Small intestine (tissue), 7 donors: ENCODE measurements at regions not wholly inside any gene's neighbourhood (a gene's known extent, or its start where the extent isn't known, plus 50 kb on each side); places are given as distances from the start of the nearest gene placed in this dataset.

Experiments used
- DNase-seq, 2 donors: peaks; one replicate each; pipeline versions ENCODE4 v3.0.0 to v3.0.0-alpha.2; 2013
- FAIRE-seq: peaks from 2 replicates; lab custom pipeline; 2012; peaks lifted over from hg19 to GRCh38; lab: Jason Lieb, UNC
- H3K27ac ChIP-seq, 3 donors: one replicate each; pipeline ENCODE4 v1.5.1; 2013; ENCODE audit warnings: low read length in 2 of 3, mild to moderate bottlenecking in 2 of 3, control low read depth in 1 of 3, inconsistent platforms in 1 of 3, low read depth in 1 of 3, moderate library complexity in 1 of 3
- H3K27me3 ChIP-seq, 3 donors: one replicate each; pipeline ENCODE4 v1.6.1; 2013; ENCODE audit warnings: low read length in 3 of 3, inconsistent platforms in 1 of 3; ENCODE audit not compliant: control insufficient read depth in 3 of 3, insufficient read depth in 3 of 3
- H3K36me3 ChIP-seq, 3 donors: one replicate each; pipeline ENCODE4 v1.6.1; 2013; ENCODE audit warnings: low read length in 3 of 3, inconsistent platforms in 1 of 3, low read depth in 1 of 3, mild to moderate bottlenecking in 1 of 3, moderate library complexity in 1 of 3; ENCODE audit not compliant: control insufficient read depth in 3 of 3, insufficient read depth in 2 of 3
- H3K4me1 ChIP-seq, 3 donors: one replicate each; pipeline ENCODE4 v1.6.1; 2013; ENCODE audit warnings: low read length in 2 of 3, inconsistent platforms in 1 of 3, low read depth in 1 of 3, mild to moderate bottlenecking in 1 of 3, moderate library complexity in 1 of 3; ENCODE audit not compliant: control insufficient read depth in 3 of 3, insufficient read depth in 2 of 3
- H3K4me3 ChIP-seq, 3 donors: one replicate each; pipeline ENCODE4 v1.5.1; 2013; ENCODE audit warnings: low read length in 3 of 3, control low read depth in 1 of 3, inconsistent platforms in 1 of 3, low read depth in 1 of 3, mild to moderate bottlenecking in 1 of 3, moderate library complexity in 1 of 3
- H3K9me3 ChIP-seq, 2 donors: one replicate each; pipeline ENCODE4 v1.6.1; 2013; ENCODE audit warnings: low read depth in 1 of 2, low read length in 1 of 2; ENCODE audit not compliant: control insufficient read depth in 2 of 2, insufficient read depth in 1 of 2
- WGBS, 3 donors: extraction: QIAGEN DNeasy Blood & Tissue Kit; methylation state at CpG; one replicate each; pipeline ENCODE4 v1.1.7; 2013; 5-methylcytosine and 5-hydroxymethylcytosine counted together
- donor health status: healthy with polysubstance abuse.
- donor health status: control.
- donor health status: control.
- donor health status: Bipolar disorder and iron deficiency.
- donor health status: healthy.

GRCh38 chr5:18745042-18745987 lies 1111.1 kb downstream of the TAF11L14 start:
- peak overlapping the region; percentile 39 to 54 (median 51) for H3K4me3 ChIP-seq
- peak overlapping the region; percentile 17 to 93 (median 78) for H3K27ac ChIP-seq
- peak in 1 of 2 donors; percentile 59 for DNase-seq
- H3K36me3 ChIP-seq: no peaks in the 10 kb centered on the region
- 15 to 47% (median 16%) methylated on average over 13 of the region's 13 CpGs for WGBS, 3 donors
- peaks cover 0 to 20% of the 10 kb centered on the region in 2 donors for H3K9me3 ChIP-seq
- no peak for FAIRE-seq
- H3K4me1 ChIP-seq: peaks cover 0 to 13% (median 0%) of the 10 kb centered on the region in 3 donors
- no peaks in the 10 kb centered on the region for H3K27me3 ChIP-seq

GRCh38 chr5:18745988-18746615 lies 1111.8 kb downstream of the TAF11L14 start:
- Histone ChIP-seq H3K4me3 (peak overlapping the region; percentile 39 to 54 (median 51)), H3K27me3 (no peaks in the 10 kb centered on the region), H3K36me3 (no peaks in the 10 kb centered on the region), H3K9me3 (peaks cover 0 to 20% of the 10 kb centered on the region in 2 donors), H3K4me1 (peaks cover 0 to 10% (median 0%) of the 10 kb centered on the region in 3 donors), H3K27ac (peak overlapping the region; percentile 17 to 93 (median 78))
- 15 to 29% (median 20%) methylated on average over 9 of the region's 9 CpGs for WGBS, 3 donors
- DNase-seq (peak; percentile 7 to 90), FAIRE-seq (no peak)

GRCh38 chr5:18749763-18750162 lies 1115.5 kb downstream of the TAF11L14 start:
- no peak for DNase-seq
- H3K4me1 ChIP-seq: no peaks in the 10 kb centered on the region
- H3K27me3 ChIP-seq: no peaks in the 10 kb centered on the region
- no peak overlapping the region for H3K4me3 ChIP-seq
- WGBS, 3 donors: 56 to 80% (median 79%) methylated on average over 4 of the region's 4 CpGs
- H3K36me3 ChIP-seq: no peaks in the 10 kb centered on the region
- no peak overlapping the region for H3K27ac ChIP-seq
- no peak for FAIRE-seq
- peaks cover 0 to 20% of the 10 kb centered on the region in 2 donors for H3K9me3 ChIP-seq

- no peaks in the 10 kb centered on the region for H3K27me3 ChIP-seq
- no peak overlapping the region for H3K27ac ChIP-seq
- FAIRE-seq: no peak
- H3K4me1 ChIP-seq: no peaks in the 10 kb centered on the region
- no peak overlapping the region for H3K4me3 ChIP-seq
- peaks cover 0 to 7% of the 10 kb centered on the region in 2 donors for H3K9me3 ChIP-seq
- 67 to 78% (median 75%) methylated on average over 1 of the region's 1 CpG for WGBS, 3 donors
- H3K36me3 ChIP-seq: no peaks in the 10 kb centered on the region
- no peak for DNase-seq
Observed at GRCh38 chr5:18752317-18752716, 1118.1 kb downstream of the TAF11L14 start.

- Histone ChIP-seq H3K4me3 (no peak overlapping the region), H3K27me3 (no peaks in the 10 kb centered on the region), H3K4me1 (no peaks in the 10 kb centered on the region), H3K9me3 (no peaks in the 10 kb centered on the region), H3K27ac (no peak overlapping the region), H3K36me3 (no peaks in the 10 kb centered on the region)
- WGBS, 3 donors: 78 to 90% (median 90%) methylated on average over 3 of the region's 3 CpGs
- no peak for FAIRE-seq
- no peak for DNase-seq
Observed at GRCh38 chr5:18754201-18754600, 1119.9 kb downstream of the TAF11L14 start.

GRCh38 chr5:18761801-18762200 lies 1127.5 kb downstream of the TAF11L14 start:
- WGBS, 3 donors: 77 to 91% (median 87%) methylated on average over 1 of the region's 1 CpG
- Histone ChIP-seq H3K27ac (no peak overlapping the region), H3K9me3 (no peaks in the 10 kb centered on the region), H3K27me3 (no peaks in the 10 kb centered on the region), H3K36me3 (no peaks in the 10 kb centered on the region), H3K4me1 (no peaks in the 10 kb centered on the region), H3K4me3 (no peak overlapping the region)
- FAIRE-seq (no peak), DNase-seq (no peak)

GRCh38 chr5:18764161-18764560 lies 1129.9 kb downstream of the TAF11L14 start:
- no peak for FAIRE-seq

GRCh38 chr5:18765304-18765703 lies 1131.0 kb downstream of the TAF11L14 start:
- WGBS, 3 donors: 96 to 99% (median 96%) methylated on average over 2 of the region's 2 CpGs
- H3K9me3 ChIP-seq: no peaks in the 10 kb centered on the region
- no peak for DNase-seq
- H3K4me3 ChIP-seq: no peak overlapping the region
- H3K27me3 ChIP-seq: no peaks in the 10 kb centered on the region
- FAIRE-seq: no peak
- H3K36me3 ChIP-seq: no peaks in the 10 kb centered on the region
- H3K27ac ChIP-seq: no peak overlapping the region
- no peaks in the 10 kb centered on the region for H3K4me1 ChIP-seq

More at GRCh38 chr5:18764161-18764560, 1129.9 kb downstream of the TAF11L14 start:
- H3K36me3 ChIP-seq: no peaks in the 10 kb centered on the region
- no peaks in the 10 kb centered on the region for H3K4me1 ChIP-seq
- H3K27ac ChIP-seq: no peak overlapping the region
- H3K9me3 ChIP-seq: no peaks in the 10 kb centered on the region
- no peaks in the 10 kb centered on the region for H3K27me3 ChIP-seq
- DNase-seq: no peak
- H3K4me3 ChIP-seq: no peak overlapping the region
